ENCODE measurements at regions not wholly inside any gene's neighbourhood (a gene's known extent, or its start where the extent isn't known, plus 50 kb on each side); places are given as distances from the start of the nearest gene placed in this dataset.

DNA sequence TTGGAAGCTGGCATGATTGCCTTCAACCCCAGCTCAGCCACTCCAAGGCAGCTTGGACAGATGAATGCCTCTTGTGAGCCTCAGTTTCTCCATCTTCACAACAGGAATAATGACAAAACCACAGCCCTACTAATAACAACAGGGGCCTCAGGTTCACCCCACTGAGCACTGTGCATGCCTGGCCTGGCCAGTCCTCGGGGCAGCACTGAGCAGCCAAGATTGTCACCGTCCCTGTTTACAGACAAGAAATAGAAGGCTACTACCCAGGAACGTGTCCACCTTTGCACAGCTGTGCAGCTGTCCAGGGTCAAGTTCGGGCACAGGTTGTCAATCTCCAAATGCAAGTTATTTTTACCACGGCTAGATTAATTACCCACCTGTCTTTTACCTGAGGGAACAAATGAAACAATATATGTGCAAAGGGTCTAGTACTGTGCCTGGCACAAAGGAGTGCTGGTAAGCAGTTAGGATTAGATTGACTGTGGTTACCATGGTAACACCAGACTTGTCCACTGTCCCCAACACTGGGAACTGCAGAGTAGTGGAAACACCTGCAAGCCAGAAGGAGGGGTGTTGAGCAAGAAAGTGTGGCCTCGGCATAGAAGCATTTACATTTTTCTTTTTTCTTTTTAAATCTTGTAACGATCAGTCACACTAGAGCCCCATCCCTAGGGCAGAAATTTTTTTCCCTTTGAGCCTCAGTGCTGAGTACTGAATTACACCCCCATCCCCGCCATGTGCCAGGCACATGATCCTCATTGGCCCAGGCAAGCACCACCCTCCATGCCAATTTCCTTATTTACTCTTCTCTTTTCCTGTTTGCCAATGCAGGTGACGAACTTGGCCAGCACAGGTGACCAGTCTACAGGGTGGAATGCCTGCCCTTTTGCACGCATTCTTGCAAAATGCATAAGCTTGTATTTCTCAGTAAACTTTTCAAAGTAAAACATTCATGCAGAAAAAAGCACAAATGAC, 66.3 kb upstream of the SLC6A6 start:
- DNase-seq (ENCODE audit: low read depth, low spot score), result no peak

DNA sequence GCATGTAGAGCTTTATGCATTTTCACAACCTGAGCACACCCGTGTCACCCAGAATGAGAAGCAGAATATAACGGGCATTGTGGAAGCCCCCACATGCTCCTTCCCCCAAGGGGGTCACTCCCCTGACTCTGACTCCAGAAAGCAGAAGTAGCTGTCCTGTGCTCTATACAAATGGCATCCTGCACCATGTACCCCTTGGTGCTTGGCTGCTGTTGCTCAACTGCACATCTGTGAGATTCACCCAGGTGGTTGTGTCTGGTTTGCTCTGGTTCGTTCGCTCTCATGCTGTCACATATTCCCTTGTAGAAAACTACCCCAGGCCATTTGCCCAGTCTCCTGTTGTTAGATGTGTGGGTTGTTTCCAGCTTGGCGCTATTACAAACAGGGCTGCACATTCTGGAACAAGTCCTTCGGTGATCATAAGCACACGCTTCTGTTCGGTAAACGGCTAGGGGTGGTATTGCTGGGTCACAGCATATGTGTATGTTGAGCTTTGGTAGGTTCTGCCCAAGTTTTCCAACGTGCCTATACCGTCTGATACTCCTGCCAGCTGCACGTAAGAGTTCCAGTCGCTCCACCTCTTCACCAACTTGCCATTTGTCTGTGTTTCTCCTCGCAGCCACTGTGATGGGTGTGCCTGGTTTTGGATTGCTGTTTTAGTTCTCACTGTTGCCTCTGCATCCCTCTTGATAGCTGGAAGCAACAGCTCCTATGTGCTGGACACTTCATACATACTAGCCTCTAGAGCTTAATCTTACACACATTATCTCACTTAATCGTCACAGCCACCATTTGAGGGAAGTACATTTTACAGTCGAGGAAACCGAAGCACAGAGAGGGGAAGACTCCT, 65.4 kb upstream of the SLC6A6 start:
- DNase-seq (ENCODE audit: low read depth, low spot score), result no peak

DNA sequence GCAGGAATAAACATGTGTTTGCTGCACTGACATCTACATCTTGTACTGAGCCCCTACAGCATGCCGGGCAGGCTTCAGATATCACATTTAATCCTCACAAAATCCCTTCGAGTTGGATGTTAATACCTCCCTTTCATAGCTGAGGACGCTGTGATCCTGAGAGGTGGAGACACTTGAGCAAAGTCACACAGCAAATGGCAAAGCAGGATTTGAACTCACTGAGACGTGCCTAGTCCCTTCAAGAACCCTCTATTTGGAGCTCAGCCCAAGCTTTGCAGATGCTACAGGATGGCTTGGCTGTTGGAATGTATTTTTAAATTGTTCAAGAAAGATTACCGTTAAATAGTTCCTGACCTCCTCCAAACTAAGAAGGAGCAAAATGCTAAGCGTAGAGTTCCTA, 64.6 kb upstream of the SLC6A6 start:
- DNase-seq (ENCODE audit: low read depth, low spot score), result no peak

DNA sequence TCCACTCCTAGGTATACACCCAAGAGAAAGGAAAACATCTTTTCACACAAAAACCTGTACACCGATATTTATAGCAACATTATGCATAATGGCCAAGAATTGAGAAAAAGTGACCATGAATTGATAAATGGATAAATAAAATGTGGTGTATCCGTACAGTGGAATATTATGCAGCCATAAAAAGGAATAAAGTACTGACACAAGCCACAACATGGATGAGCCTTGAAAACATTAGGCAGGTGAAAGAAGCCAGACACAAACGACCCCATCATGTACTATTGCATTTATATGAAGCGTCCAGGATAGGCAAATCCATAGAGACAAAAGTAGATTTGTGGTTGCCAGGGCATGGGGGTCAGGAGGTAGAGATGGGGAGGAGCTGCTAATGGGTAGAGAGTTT, 64.2 kb upstream of the SLC6A6 start:
- no peak for DNase-seq (ENCODE audit: low read depth, low spot score)

DNA sequence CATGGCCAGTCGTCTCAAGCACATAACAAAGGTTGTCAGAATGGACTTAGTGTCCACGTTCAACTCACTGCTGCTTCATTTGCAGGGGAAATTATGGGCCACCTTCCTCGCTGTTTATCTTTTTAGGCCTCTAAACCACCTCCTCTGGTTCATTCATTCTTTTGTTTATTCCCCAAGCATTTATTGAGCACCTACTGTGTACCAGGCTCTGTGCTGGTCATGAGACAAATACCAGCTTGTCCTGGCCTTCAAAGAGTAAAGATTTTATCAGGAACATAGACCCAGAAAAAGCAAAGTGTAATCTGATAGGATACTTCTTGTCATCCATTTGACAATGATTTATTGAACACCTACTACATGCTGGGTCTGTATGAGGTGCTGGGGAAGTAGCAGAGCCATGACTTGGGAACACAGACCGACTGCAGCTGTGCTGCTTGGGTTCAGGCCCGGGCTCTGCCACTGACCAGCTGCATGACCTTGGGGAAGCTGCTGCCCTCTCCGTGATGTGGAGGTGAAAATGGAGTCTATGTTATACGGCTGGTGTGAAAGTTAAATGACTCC, 63.4 kb upstream of the SLC6A6 start:
- no peak for DNase-seq (ENCODE audit: low read depth, low spot score)

DNA sequence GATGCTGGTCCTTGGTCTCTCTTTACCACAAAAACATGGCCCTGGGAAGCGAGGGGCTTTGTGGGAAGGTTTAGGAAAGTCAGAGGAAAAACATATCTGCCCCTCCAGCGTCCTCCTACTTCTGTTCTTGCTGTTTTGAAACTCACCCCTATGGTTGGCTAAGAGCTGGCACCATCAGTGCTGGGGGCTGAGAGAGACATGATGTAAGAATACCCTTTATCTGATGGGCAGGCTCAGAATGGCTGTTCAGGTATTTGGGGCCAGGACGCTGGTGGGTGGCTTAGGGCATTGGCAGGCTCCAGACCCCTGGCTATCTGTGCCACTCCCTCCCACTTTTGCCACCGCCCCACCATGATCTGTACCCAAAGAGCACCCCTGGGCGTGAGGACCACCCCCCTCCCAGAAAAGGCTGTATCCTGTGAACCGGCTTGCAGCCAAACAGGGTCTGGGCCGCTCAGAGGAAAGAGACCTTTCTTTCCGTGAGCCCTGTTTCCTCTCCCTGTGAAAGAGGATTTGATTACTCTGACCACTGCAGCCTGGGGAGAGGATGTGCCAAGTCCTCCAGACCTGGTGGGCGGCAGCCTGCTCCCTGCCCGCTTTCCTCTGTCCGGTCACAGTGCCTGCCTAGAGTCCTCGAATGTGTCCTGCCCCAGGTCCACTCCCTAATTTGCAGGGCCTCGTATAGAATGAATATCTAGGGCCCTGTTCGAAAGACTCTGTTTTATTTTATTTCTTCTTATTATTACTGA, 61.3 kb upstream of the SLC6A6 start:
- DNase-seq (ENCODE audit: low read depth, low spot score), result no peak

DNA sequence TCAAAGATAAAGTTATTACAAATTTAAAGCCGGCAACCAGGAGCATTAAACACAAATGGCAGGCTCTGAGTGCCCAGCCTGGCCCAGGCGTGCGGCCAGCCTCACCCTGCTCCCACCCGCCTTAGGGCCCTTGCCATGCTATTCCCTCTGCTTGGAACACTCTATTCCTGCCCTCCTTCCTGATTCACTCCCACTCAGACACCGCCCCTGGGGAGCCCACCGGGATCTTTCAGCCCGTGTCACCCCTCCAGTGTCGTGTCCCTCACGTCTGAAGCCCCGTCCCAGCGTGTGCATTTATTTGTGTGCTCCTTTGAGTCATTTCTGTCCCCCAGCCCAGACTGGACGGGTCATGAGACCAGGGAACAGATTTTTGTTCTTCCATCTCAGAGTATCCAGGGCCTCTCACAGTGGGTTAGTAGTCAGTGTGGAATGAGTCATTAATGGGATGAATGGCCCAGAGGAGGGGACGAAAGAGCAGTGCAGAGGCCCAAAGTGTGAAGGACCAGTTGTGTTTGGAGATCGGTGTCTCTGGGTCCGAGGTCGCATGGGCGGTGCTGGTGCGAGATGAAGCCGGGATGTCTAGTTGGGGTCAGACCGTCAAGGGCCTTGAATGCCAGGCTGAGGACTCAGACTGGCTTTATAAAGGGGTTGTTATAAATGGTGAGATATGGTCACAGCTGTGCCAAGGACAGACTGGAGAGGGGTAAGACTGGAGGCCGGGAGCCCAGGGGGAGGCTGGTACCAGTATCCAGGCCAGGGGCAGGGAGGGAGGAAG, 58.9 kb upstream of the SLC6A6 start:
- DNase-seq (ENCODE audit: low read depth, low spot score), result no peak

DNA sequence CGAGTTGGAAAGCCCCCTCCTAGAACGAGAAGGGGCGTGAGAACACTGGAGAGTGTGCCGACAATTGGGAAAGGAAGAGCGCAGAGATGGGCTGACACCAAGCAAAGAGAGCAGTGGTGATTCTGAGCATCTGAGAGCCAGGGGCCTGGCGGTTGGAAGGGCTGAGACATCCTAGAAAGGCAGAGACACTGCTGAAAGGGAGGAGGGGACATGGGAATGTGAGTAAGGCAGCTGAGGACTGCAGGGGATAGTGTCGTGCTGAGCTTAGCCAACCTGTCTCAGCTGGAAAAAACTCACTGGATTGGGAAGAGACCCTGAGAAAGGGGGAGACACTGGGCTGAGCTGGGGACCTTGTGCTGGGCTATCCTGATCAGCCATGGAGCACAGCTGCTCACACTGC, 58.1 kb upstream of the SLC6A6 start:
- no peak for DNase-seq (ENCODE audit: low read depth, low spot score)

DNA sequence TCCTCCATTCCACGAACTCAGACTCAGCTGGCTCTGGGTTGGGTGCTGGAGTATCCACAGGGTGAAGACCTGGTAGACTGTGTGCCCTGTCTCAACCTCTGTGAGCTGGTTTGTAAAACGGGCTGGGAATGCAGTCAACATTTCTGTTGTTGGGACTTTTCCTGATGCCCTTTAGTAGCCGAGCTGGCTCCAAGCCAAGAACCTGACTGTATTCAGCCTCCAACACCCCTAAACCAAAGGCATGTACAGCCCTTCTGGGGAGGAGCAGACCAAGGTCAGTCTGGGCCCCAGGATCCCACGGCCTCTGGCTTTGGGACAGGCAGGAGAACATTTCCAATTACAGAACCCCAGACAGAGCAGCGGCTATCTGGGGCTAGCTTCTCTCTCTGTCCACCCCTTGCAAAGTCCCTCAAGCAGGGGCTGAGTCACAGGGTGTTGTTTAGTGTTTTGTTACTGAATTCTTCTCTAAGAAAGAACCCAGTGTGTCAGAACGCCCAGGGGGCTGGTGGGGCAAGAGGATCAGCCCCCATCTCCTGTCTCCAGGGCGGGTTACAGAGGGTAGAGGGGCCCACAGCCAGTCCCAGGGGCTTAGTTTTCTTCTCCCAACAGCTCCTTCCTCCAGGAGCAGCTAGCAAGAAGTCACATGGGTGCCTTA, 56.8 kb upstream of the SLC6A6 start:
- no peak for DNase-seq (ENCODE audit: low read depth, low spot score)

DNA sequence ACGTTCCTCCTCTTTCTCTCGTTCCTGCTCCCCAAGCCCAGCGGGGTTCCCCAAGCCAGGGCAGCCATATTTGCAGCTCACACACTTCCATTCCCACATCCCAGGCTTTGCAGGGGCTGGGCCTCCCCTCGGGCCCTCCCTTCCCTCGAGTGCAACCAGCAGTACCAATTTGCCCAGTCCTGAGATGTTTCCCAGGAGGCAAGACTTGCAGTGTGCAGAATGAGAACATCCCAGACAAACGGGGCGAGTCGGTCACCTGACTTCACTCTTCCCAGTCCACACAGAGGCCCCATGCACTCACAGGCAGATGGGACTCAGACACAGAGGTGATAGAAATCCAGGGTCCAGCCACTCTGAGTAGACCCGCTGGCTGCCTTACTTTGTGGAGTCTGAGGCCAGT, 56.2 kb upstream of the SLC6A6 start:
- no peak for DNase-seq (ENCODE audit: low read depth, low spot score)

DNA sequence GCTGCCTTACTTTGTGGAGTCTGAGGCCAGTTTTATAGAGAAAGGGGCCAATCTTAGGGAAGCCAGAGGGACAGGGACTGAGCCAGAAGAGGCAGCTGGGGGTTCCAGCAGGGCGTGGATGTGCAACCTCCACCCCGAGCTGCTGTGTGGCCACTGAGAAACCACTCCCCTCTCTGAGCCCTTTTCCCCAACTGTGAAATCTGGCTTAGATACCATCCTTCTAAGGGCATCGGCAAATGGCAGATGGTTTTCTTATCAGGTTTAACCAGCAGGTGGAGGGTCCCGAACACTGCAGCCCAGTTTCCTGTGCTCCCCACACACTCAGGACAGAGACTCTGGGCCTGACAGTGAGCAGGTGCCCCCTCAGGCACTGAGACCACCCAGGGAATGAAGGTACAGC, 55.8 kb upstream of the SLC6A6 start:
- no peak for DNase-seq (ENCODE audit: low read depth, low spot score)

DNA sequence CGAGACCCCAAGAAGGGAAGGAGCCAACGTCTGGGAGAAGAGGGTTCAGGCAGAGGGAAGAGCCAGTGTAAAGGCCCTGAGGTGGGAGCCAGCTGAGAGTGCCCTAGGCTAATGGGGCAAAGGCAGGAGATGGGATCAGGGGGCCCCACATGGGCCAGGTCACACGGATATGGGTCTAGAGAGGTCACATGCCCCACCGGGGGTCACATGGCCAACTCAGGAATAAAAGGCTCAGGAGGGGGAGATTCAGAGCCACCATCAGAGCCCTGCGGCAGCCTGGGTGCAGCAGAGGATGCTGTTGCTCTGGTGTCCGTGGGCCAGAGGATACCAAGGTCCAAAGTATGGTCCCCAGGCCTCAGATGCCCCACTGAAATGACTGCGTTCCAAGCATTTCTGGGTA, 55.3 kb upstream of the SLC6A6 start:
- DNase-seq (ENCODE audit: low read depth, low spot score), result no peak

DNA sequence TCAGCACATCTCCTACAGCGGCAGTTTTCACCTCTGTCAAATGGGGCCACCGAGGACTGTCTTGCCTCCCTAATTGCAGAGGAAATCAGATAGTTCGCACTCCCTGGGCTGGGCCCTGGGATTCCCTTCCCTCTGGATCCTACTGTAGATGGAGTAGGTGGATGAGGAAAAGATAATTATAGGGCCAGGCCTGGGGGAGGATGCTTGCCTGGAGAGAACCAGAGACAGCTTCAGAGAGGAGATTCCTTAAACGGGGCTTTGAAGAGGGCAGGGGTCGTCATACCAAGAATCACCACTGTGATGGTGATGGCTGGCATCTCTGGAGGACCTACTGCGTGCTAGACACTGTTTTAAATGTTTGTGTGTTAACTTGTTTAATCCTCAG, 50.8 kb upstream of the SLC6A6 start:
- DNase-seq (ENCODE audit: low read depth, low spot score), result no peak

DNA sequence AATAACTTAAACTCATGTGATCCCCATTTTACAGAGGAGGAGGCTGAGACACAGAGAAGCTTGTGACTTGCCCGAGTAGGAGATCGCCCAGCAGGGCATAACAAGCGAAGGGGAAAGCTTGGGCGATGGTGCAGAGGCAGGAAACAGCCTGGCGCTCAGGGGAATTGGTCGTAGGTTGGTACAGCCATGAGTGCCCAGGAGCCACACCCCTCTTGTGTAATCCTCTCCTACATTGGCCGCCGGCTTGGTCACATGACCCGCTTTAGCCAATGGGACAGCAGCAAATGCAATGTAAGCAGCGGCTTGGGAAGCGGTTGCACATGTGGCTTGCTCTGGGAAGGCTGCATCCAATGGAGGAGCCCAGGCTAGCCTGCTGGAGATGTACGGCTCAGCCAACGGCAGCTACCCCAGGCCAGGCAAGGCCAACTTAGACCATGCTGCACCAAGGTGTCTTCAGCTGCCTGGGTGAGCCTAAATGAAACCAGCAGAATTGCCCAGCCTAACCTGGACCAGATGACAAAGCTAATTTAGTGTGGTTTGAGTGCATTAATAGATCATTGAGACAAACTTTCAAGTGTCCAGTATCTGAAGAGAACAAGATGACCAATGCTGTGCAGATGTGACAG, 50.3 kb upstream of the SLC6A6 start:
- no peak for DNase-seq (ENCODE audit: low read depth, low spot score)

Data from smooth muscle cell of the brain vasculature (primary cell).